GM12872 (cell line): ENCODE measurements at regions not wholly inside any gene's neighbourhood (a gene's known extent, or its start where the extent isn't known, plus 50 kb on each side); places are given as distances from the start of the nearest gene placed in this dataset.

Experiments used
- TF ChIP-seq, protein P1 (sequence below): IDR thresholded peaks from 3 replicates; pipeline ENCODE4 v1.5.1; 2011; ENCODE audit warnings: low read depth, mild to moderate bottlenecking, low read length, moderate library complexity; ENCODE audit not compliant: insufficient read depth

DNA sequence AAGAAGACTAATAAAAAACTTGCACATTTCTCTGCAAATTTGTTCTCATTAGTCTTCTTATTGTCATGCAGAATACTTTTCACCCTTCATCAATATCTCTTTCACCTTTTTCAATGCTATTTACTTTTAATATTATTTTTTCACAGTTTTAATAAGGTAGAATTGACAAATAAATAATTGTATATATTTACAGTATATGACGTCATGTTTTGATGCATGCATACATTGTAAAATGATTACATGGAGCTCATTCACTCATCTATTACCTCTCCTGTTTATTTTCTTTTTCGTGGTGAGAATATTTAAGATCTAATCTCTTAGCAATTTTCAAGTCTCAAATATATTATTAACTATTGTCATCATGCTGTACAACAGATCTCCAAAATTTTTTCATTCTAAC is 658.2 kb upstream of the MKI67 start:
- TF ChIP-seq, protein P1, sequence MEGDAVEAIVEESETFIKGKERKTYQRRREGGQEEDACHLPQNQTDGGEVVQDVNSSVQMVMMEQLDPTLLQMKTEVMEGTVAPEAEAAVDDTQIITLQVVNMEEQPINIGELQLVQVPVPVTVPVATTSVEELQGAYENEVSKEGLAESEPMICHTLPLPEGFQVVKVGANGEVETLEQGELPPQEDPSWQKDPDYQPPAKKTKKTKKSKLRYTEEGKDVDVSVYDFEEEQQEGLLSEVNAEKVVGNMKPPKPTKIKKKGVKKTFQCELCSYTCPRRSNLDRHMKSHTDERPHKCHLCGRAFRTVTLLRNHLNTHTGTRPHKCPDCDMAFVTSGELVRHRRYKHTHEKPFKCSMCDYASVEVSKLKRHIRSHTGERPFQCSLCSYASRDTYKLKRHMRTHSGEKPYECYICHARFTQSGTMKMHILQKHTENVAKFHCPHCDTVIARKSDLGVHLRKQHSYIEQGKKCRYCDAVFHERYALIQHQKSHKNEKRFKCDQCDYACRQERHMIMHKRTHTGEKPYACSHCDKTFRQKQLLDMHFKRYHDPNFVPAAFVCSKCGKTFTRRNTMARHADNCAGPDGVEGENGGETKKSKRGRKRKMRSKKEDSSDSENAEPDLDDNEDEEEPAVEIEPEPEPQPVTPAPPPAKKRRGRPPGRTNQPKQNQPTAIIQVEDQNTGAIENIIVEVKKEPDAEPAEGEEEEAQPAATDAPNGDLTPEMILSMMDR, result no peak

DNA sequence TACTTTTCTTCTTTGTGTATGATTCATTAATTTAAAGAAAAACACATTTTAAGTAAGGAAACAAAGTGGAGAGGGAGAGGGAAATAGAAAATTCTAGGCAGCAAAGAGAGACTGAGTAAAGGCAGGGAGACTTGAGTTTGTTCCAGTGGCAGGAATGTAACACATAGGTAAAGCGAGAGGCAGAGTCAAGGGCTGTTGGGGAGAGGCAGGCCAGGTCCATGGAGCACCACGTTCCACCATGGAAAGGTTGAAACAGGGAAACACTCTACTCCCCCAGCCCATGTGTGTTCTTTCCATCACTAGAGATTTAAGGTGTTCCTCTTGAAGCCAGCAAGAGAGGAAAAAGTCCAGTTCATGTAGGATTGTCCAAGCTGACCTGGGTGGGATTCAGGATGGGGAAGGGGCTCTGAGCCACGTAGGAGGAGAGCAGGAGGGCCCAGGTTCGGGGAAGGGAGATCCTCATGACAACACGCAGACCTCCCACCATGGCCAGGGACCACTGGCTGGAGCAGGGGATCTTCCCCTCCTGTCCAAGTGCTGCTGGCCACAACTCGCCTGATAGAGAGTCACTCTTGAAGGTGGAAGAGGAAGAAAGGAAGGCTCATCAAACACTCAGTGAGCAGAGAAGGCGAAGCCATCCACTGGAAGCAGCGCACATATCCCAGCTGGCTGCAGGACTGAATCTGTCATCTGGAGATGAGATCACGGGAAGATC is 666.4 kb upstream of the MKI67 start:
- TF ChIP-seq, protein P1, result no peak

DNA sequence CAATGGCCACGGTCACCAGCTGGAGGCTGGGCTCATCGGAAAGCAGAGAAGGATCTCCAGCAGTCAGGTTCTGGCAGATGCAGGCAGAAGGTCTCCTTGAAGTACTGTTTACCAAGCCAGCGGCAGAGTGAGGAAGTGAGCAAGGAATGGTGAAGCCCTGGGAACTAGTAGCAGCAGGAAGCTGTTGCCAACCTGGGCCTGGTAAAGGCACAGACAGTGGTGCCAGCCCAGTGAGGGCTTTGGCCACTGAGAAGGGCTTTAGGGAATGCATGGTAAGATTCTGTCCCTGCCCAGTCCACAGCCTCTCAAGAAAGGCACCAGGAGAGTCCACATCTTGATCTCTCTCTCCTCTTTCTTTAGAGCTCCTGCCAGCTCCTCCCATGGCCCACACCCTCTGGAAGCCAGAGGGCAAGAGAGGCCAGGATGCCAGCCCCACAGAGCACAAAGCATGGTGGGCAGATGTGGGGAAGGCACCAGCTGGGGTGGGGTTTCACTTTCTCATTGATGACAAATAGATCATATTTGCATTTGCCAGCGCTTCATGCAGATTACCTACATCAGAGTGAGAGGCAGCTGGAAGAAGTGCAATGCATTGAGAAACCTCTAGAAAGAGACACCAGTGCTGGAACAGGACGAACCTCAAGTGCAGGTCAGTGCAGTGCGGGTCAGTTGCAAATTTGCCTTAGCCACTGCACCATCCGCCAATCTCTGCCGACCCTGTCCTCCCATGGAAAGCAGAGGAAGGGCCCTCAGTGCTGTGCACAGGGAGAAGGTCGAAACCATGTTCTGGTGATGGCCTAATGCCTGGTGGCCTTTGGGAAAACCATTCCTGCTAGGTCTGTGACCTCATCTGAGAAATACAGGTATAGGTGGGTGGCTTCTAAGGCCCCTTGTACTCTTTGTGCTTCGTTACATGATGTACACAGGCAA is 667.8 kb upstream of the MKI67 start:
- TF ChIP-seq, protein P1, result no peak

DNA sequence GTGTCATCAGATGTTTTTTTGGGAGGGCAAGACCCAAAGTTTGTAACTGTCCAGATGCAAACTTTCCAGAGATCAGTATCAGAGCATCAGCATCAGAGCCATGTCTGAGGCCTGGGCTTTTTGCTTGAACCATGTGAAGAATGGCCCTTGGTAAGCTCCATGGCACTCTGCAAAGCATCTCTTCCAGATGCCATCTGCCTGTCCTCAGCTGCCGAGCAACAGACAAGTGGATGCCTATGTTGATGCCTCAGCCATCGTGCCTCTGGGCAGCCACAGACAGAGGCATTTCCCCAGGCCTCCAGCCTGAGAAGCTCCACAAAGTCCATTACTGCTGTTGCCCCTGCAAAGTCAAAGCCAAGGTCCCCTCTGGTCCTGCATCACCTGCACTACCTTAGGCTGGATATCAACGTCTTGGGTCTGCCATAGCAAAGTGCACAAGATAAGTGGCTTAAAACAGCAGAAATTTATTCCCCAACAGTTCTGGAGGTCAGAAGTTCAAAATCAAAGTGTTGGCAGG is 670.2 kb upstream of the MKI67 start:
- TF ChIP-seq, protein P1, result no peak

DNA sequence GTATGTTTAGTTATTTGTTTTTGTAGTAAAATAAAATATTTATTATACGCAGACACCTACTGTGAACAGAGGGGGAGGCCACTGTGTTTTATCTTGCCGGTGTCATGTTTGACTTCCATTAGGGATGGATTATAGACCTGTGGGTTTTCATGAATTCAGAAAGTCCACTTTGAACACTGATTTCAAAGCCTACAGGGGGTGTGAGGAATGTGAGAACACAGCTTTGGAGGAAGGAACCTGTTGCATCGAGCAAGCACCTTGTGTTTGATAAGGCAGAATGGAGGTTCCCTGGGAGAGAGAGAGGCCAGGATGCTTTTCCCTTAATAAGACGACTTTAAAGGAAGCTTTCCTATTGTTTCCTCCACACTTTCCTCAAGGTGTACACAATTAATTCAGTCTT is 665.0 kb upstream of the MGMT start:
- TF ChIP-seq, protein P1, result no peak

DNA sequence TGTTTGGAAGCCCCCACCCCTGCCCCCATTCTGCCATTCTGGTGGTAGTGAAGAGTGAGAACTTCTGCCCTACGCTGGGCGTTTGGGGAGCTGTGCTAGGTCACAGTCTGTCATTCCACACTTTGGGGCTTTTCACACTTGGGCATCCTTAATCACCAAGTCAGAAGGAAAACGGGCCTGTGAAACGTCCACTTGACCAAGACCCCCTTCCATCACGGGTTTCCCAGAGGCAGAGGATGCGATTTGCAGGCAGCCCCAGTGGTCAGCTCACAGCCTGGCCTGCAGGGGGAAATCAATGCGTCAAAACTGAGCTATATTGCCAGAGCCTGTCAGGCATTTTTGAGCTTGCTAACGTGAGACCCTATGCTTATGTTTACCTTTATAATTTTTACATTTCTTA is 663.3 kb upstream of the MGMT start:
- TF ChIP-seq, protein P1, result no peak

- TF ChIP-seq, protein P1, result no peak
These were observed 662.6 kb upstream of the MGMT start for GRCh38 chr10:128804411-128804810.
